HCT116 (cell line): ENCODE measurements at regions not wholly inside any gene's neighbourhood (a gene's known extent, or its start where the extent isn't known, plus 50 kb on each side); places are given as distances from the start of the nearest gene placed in this dataset.

ENCODE experiments used
- EGR1 ChIP-seq: IDR thresholded peaks from 2 replicates; pipeline ENCODE4 v1.6.1; 2012; ENCODE audit warnings: low read depth
- EZH2 ChIP-seq: fragments of 200-600 bp; sonication (generic); IDR thresholded peaks from 2 replicates; pipeline ENCODE4 v1.6.1; 2017; ENCODE audit warnings: antibody characterized with exemption, mixed run types
- EZH2phosphoT487 ChIP-seq: fragments of 200-600 bp; IDR thresholded peaks from 2 replicates; pipeline ENCODE4 v1.6.1; 2018; ENCODE audit warnings: antibody characterized with exemption, borderline replicate concordance
- POLR2A ChIP-seq: IDR thresholded peaks from 2 replicates; pipeline ENCODE4 v1.7.0; 2011; ENCODE audit warnings: borderline replicate concordance; ENCODE audit not compliant: insufficient read depth, insufficient read length; ENCODE audit errors: extremely low read depth
- POLR2AphosphoS5 ChIP-seq: IDR thresholded peaks from 2 replicates; pipeline ENCODE4 v1.6.1; 2011; ENCODE audit warnings: mild to moderate bottlenecking, low read depth, low read length, moderate library complexity
- SIN3A ChIP-seq: IDR thresholded peaks from 2 replicates; pipeline ENCODE4 v1.6.1; 2012; ENCODE audit warnings: low read depth
- TCF7L2 ChIP-seq: IDR thresholded peaks from 2 replicates; pipeline ENCODE4 v1.7.0; 2011; ENCODE audit warnings: borderline replicate concordance, inconsistent platforms; ENCODE audit not compliant: insufficient read depth, insufficient read length; ENCODE audit errors: extremely low read depth
- ZFX ChIP-seq: fragments of 450-650 bp; IDR thresholded peaks from 2 replicates; pipeline ENCODE4 v1.6.1; 2017
- ZNF274 ChIP-seq: fragments of 200-500 bp; sonication (Bioruptor generic); IDR thresholded peaks from 2 replicates; pipeline ENCODE4 v1.6.1; 2014; ENCODE audit warnings: mild to moderate bottlenecking, low read depth, low read length, inconsistent platforms
- TF ChIP-seq, protein P1 (sequence below), 3 experiments: fragments of 200-600 bp in 1 of 3; sonication (generic) in 1 of 3; IDR thresholded peaks in 2 of 3; conservative IDR thresholded peaks in 1 of 3; 2 replicates each; pipeline ENCODE4 v1.5.1; 2012 to 2017; ENCODE audit warnings: low read depth in 2 of 3, low read length in 2 of 3, antibody characterized with exemption in 1 of 3, borderline replicate concordance in 1 of 3, control low read depth in 1 of 3, mild to moderate bottlenecking in 1 of 3, mixed read lengths in 1 of 3, mixed run types in 1 of 3, moderate library complexity in 1 of 3; ENCODE audit not compliant: insufficient read depth in 1 of 3
- TF ChIP-seq, protein P2 (sequence below): IDR thresholded peaks from 2 replicates; pipeline ENCODE4 v1.6.1; 2012; ENCODE audit warnings: low read depth

DNA sequence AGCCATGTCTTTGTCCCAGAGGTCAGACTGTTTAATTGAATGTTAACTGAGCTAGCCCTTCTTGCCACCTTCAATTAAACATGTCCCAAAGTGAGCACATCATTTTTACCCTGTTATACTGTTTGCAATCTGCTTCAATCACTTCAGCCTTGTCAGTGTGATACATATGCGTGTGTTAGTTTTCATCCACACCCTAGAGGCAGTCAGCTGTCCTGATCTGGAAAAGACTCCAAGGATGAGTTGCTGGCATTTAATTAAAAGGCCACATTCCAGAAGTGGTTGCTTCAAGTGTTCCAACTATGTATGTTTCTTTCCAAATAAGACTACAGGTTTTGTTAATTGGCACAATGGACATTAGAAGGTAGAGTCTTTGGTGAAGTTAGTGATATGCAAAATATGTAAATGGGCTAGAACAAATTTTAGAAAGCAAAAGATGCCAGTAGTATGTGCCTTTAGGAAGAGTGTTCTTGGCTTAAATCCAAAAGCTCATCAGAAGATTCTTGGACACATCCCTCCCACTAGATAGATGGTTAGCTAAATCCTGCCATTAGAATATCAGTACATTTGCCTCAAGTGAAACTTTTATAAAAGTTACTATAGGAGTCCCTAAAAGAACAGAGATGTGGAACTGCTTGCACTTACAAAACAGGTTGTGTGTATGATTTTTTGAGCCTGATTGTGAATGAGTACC is 79.5 kb upstream of the SLIT2 start:
- TF ChIP-seq POLR2A: no peak
- TF ChIP-seq, protein P1, sequence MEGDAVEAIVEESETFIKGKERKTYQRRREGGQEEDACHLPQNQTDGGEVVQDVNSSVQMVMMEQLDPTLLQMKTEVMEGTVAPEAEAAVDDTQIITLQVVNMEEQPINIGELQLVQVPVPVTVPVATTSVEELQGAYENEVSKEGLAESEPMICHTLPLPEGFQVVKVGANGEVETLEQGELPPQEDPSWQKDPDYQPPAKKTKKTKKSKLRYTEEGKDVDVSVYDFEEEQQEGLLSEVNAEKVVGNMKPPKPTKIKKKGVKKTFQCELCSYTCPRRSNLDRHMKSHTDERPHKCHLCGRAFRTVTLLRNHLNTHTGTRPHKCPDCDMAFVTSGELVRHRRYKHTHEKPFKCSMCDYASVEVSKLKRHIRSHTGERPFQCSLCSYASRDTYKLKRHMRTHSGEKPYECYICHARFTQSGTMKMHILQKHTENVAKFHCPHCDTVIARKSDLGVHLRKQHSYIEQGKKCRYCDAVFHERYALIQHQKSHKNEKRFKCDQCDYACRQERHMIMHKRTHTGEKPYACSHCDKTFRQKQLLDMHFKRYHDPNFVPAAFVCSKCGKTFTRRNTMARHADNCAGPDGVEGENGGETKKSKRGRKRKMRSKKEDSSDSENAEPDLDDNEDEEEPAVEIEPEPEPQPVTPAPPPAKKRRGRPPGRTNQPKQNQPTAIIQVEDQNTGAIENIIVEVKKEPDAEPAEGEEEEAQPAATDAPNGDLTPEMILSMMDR (IDR thresholded peaks at IDR 0.05 in 2 of 3, conservative IDR thresholded peaks at IDR 0.05 in 1 of 3; ENCODE audit: borderline replicate concordance in 1 of 3, insufficient read depth in 1 of 3, low read depth in 2 of 3, low read length in 2 of 3): no peak
- TF ChIP-seq SIN3A: no peak
- TF ChIP-seq TCF7L2: no peak
- TF ChIP-seq EGR1: no peak
- no peak for TF ChIP-seq POLR2AphosphoS5
- TF ChIP-seq ZNF274: no peak
- no peak for TF ChIP-seq ZFX
- no peak for TF ChIP-seq EZH2
- TF ChIP-seq, protein P2, sequence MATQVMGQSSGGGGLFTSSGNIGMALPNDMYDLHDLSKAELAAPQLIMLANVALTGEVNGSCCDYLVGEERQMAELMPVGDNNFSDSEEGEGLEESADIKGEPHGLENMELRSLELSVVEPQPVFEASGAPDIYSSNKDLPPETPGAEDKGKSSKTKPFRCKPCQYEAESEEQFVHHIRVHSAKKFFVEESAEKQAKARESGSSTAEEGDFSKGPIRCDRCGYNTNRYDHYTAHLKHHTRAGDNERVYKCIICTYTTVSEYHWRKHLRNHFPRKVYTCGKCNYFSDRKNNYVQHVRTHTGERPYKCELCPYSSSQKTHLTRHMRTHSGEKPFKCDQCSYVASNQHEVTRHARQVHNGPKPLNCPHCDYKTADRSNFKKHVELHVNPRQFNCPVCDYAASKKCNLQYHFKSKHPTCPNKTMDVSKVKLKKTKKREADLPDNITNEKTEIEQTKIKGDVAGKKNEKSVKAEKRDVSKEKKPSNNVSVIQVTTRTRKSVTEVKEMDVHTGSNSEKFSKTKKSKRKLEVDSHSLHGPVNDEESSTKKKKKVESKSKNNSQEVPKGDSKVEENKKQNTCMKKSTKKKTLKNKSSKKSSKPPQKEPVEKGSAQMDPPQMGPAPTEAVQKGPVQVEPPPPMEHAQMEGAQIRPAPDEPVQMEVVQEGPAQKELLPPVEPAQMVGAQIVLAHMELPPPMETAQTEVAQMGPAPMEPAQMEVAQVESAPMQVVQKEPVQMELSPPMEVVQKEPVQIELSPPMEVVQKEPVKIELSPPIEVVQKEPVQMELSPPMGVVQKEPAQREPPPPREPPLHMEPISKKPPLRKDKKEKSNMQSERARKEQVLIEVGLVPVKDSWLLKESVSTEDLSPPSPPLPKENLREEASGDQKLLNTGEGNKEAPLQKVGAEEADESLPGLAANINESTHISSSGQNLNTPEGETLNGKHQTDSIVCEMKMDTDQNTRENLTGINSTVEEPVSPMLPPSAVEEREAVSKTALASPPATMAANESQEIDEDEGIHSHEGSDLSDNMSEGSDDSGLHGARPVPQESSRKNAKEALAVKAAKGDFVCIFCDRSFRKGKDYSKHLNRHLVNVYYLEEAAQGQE: no peak
- TF ChIP-seq EZH2phosphoT487: no peak
